ENCODE measurements at regions not wholly inside any gene's neighbourhood (a gene's known extent, or its start where the extent isn't known, plus 50 kb on each side); places are given as distances from the start of the nearest gene placed in this dataset.
"Not testable (repeated sequence)": the region's sequence is repeated elsewhere in the genome, so short reads cannot be mapped to it uniquely, and the experiment has no call there.

DNA sequence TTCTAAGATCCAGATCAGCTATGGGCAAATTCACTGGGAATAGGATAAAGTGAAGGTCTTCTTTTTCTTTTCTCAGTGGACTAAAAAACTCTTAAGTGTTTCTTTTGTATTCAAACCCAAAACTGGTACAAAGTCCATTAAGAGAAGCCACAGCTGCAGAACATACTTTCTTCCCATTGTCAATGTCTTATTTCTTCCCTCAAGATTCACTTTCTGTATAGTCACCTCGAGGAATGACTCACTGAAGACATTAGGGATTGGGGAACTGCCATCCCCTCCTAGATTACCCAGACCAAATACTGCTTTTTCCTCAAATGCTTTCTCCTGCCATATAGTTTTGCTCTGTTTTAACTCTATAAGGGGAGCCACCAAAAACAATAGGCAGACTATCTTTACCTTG lies 117.4 kb upstream of the SYT13 start:
- TF ChIP-seq, protein P1, sequence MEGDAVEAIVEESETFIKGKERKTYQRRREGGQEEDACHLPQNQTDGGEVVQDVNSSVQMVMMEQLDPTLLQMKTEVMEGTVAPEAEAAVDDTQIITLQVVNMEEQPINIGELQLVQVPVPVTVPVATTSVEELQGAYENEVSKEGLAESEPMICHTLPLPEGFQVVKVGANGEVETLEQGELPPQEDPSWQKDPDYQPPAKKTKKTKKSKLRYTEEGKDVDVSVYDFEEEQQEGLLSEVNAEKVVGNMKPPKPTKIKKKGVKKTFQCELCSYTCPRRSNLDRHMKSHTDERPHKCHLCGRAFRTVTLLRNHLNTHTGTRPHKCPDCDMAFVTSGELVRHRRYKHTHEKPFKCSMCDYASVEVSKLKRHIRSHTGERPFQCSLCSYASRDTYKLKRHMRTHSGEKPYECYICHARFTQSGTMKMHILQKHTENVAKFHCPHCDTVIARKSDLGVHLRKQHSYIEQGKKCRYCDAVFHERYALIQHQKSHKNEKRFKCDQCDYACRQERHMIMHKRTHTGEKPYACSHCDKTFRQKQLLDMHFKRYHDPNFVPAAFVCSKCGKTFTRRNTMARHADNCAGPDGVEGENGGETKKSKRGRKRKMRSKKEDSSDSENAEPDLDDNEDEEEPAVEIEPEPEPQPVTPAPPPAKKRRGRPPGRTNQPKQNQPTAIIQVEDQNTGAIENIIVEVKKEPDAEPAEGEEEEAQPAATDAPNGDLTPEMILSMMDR (IDR thresholded peaks at IDR 0.05) = not testable (repeated sequence)
- TF ChIP-seq MAFK (IDR thresholded peaks at IDR 0.05; ENCODE audit: partially characterized antibody); RAD21 (conservative IDR thresholded peaks at IDR 0.05 in 1 of 2, IDR thresholded peaks at IDR 0.05 in 1 of 2); KDM5A (IDR thresholded peaks at IDR 0.05); EP300 (IDR thresholded peaks at IDR 0.05): not testable (repeated sequence)
- TF ChIP-seq, protein P2, sequence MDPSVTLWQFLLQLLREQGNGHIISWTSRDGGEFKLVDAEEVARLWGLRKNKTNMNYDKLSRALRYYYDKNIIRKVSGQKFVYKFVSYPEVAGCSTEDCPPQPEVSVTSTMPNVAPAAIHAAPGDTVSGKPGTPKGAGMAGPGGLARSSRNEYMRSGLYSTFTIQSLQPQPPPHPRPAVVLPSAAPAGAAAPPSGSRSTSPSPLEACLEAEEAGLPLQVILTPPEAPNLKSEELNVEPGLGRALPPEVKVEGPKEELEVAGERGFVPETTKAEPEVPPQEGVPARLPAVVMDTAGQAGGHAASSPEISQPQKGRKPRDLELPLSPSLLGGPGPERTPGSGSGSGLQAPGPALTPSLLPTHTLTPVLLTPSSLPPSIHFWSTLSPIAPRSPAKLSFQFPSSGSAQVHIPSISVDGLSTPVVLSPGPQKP (IDR thresholded peaks at IDR 0.05; ENCODE audit: low read depth, low read length) = not testable (repeated sequence)
